ENCODE measurements at regions not wholly inside any gene's neighbourhood (a gene's known extent, or its start where the extent isn't known, plus 50 kb on each side); places are given as distances from the start of the nearest gene placed in this dataset.

DNA sequence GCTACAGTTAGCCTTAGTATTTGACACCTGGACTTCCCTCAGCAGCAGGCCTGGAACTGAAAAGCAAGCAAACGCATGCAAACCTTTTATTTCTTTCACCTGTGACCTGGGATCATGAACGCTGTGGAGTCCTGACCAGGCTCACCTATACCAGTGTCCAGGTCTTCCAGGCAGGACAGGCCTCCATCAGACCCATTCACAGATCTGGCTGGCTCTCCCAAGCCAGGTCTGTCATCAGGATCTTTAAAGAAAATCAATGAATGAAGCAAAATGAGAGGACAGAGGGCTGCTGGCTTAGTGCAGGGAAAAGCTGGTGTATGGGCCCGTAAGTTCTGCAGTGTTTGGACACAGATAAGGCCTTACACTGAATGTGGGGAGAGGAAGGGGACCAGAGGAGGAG, 96.3 kb upstream of the CPEB4 start:
- H3K27me3 ChIP-seq (ENCODE audit: low read depth, low read length), result 0 out of 2 replicates have a peak, but pooled peaks cover 9% of the 10 kb centered on the region
- no peaks in the 10 kb centered on the region for H4K20me1 ChIP-seq (ENCODE audit: insufficient read depth, low read length)
- no peak overlapping the region for H3K4me3 ChIP-seq (ENCODE audit: low read length)
- TF ChIP-seq EZH2phosphoT487 (IDR thresholded peaks at IDR 0.05; ENCODE audit: low read depth), result no peak
- TF ChIP-seq CTCF (IDR thresholded peaks at IDR 0.05; ENCODE audit: low read depth, low read length), result no peak
- no peak overlapping the region for H3K4me2 ChIP-seq (ENCODE audit: low read length)
- H3K9ac ChIP-seq (ENCODE audit: low read length), result no peak overlapping the region
- no peak overlapping the region for H3K27ac ChIP-seq (ENCODE audit: low read length)
- peaks cover 38% of the 10 kb centered on the region for H3K4me1 ChIP-seq (ENCODE audit: low read length)
- no peaks in the 10 kb centered on the region for H3K9me3 ChIP-seq (ENCODE audit: insufficient read depth, low read length)
- no peaks in the 10 kb centered on the region for H3K79me2 ChIP-seq (ENCODE audit: low read length)
- H3K36me3 ChIP-seq (replicated peaks; ENCODE audit: low read depth, low read length), result no peaks in the 10 kb centered on the region
- H2AFZ ChIP-seq (ENCODE audit: low read depth, low read length), result no peak overlapping the region

- 0 out of 2 replicates have a peak, but pooled peaks cover 3% of the 10 kb centered on the region for H3K27me3 ChIP-seq (ENCODE audit: low read depth, low read length)
- H3K27ac ChIP-seq (ENCODE audit: low read length), result no peak overlapping the region
- no peaks in the 10 kb centered on the region for H3K79me2 ChIP-seq (ENCODE audit: low read length)
- no peaks in the 10 kb centered on the region for H3K9me3 ChIP-seq (ENCODE audit: insufficient read depth, low read length)
- TF ChIP-seq CTCF (IDR thresholded peaks at IDR 0.05; ENCODE audit: low read depth, low read length), result no peak
- no peak for TF ChIP-seq EZH2phosphoT487 (IDR thresholded peaks at IDR 0.05; ENCODE audit: low read depth)
- H2AFZ ChIP-seq (ENCODE audit: low read depth, low read length), result no peak overlapping the region
- H3K36me3 ChIP-seq (replicated peaks; ENCODE audit: low read depth, low read length), result no peaks in the 10 kb centered on the region
- H3K9ac ChIP-seq (ENCODE audit: low read length), result no peak overlapping the region
- H4K20me1 ChIP-seq (ENCODE audit: insufficient read depth, low read length), result no peaks in the 10 kb centered on the region
- H3K4me3 ChIP-seq (ENCODE audit: low read length), result no peak overlapping the region
- H3K4me2 ChIP-seq (ENCODE audit: low read length), result no peak overlapping the region
- peaks cover 28% of the 10 kb centered on the region for H3K4me1 ChIP-seq (ENCODE audit: low read length)
Observed at GRCh38 chr5:173792781-173793547, 95.2 kb upstream of the CPEB4 start.

GRCh38 chr5:173793648-173794548, 94.3 kb upstream of the CPEB4 start:
- H4K20me1 ChIP-seq (ENCODE audit: insufficient read depth, low read length), result no peaks in the 10 kb centered on the region
- H3K4me3 ChIP-seq (ENCODE audit: low read length), result no peak overlapping the region
- no peaks in the 10 kb centered on the region for H3K9me3 ChIP-seq (ENCODE audit: insufficient read depth, low read length)
- H3K27ac ChIP-seq (ENCODE audit: low read length), result no peak overlapping the region
- no peak overlapping the region for H2AFZ ChIP-seq (ENCODE audit: low read depth, low read length)
- no peak overlapping the region for H3K9ac ChIP-seq (ENCODE audit: low read length)
- H3K4me1 ChIP-seq (ENCODE audit: low read length), result peaks cover 22% of the 10 kb centered on the region
- no peaks in the 10 kb centered on the region for H3K36me3 ChIP-seq (replicated peaks; ENCODE audit: low read depth, low read length)
- peaks cover 5% of the 10 kb centered on the region for H3K27me3 ChIP-seq (ENCODE audit: low read depth, low read length)
- TF ChIP-seq CTCF (IDR thresholded peaks at IDR 0.05; ENCODE audit: low read depth, low read length) (no peak), EZH2phosphoT487 (IDR thresholded peaks at IDR 0.05; ENCODE audit: low read depth) (no peak)
- H3K79me2 ChIP-seq (ENCODE audit: low read length), result no peaks in the 10 kb centered on the region
- no peak overlapping the region for H3K4me2 ChIP-seq (ENCODE audit: low read length)

DNA sequence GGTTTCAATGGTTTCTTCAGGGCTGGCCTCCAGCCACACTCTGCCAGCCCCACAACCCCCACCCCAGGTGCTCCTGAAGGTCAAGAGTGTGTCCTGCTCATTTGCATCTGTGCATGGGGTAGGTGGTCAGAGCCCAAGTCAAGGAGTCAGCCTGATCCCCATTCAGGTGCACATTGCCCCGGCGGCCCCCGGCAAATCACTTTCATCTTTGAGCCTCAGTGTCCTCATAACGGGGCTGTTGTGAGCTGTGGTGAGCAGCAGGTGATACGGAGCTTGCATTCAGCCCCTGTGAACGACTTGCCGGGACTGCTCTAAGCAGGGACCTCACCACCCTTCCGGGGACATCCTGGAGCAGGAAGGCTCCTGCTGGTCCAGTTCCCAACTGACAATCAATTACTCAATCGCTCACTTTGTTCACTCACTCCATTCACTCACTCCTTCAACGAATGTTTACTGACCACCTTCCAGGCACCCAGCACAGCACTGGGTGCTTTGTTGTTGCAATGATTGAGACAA, 93.2 kb upstream of the CPEB4 start:
- Histone ChIP-seq H3K4me3 (ENCODE audit: low read length) (no peak overlapping the region), H3K27ac (ENCODE audit: low read length) (no peak overlapping the region), H3K9me3 (ENCODE audit: insufficient read depth, low read length) (no peaks in the 10 kb centered on the region), H3K9ac (ENCODE audit: low read length) (no peak overlapping the region), H3K79me2 (ENCODE audit: low read length) (no peaks in the 10 kb centered on the region), H3K4me1 (ENCODE audit: low read length) (peaks cover 11% of the 10 kb centered on the region), H3K27me3 (ENCODE audit: low read depth, low read length) (peaks cover 9% of the 10 kb centered on the region), H2AFZ (ENCODE audit: low read depth, low read length) (no peak overlapping the region), H3K36me3 (replicated peaks; ENCODE audit: low read depth, low read length) (no peaks in the 10 kb centered on the region), H4K20me1 (ENCODE audit: insufficient read depth, low read length) (no peaks in the 10 kb centered on the region), H3K4me2 (ENCODE audit: low read length) (no peak overlapping the region)
- TF ChIP-seq CTCF (IDR thresholded peaks at IDR 0.05; ENCODE audit: low read depth, low read length) (no peak), EZH2phosphoT487 (IDR thresholded peaks at IDR 0.05; ENCODE audit: low read depth) (no peak)
